Nephron (organoid): ENCODE measurements at regions not wholly inside any gene's neighbourhood (a gene's known extent, or its start where the extent isn't known, plus 50 kb on each side); places are given as distances from the start of the nearest gene placed in this dataset.

Source experiments
- H3K27ac Mint-ChIP-seq, 3 experiments: 2 replicates each; pipeline ENCODE4 v1.8.0; 2020; ENCODE audit warnings: mixed read lengths in 3 of 3, mild to moderate bottlenecking in 2 of 3, moderate library complexity in 1 of 3
- H3K27me3 Mint-ChIP-seq: 2 replicates; pipeline ENCODE4 v1.8.0; 2021; ENCODE audit warnings: low read depth, mild to moderate bottlenecking, moderate library complexity, mixed read lengths
- H3K36me3 Mint-ChIP-seq: 2 replicates; pipeline ENCODE4 v1.8.0; 2020; ENCODE audit warnings: low read depth, mixed read lengths
- H3K4me1 Mint-ChIP-seq: 2 replicates; pipeline ENCODE4 v1.8.0; 2020; ENCODE audit warnings: mixed read lengths
- H3K4me3 Mint-ChIP-seq, 3 experiments: 2 replicates each; pipeline ENCODE4 v1.8.0; 2020; ENCODE audit warnings: mild to moderate bottlenecking in 3 of 3, mixed read lengths in 3 of 3, moderate library complexity in 2 of 3
- H3K9me3 Mint-ChIP-seq: 2 replicates; pipeline ENCODE4 v1.8.0; 2020; ENCODE audit warnings: mixed read lengths
- CTCF ChIP-seq, 3 experiments: fragments of 200-600 bp; sonication (generic); IDR thresholded peaks; one replicate each; pipeline ENCODE4 v1.5.0; 2021; ENCODE audit warnings: antibody characterized with exemption in 3 of 3; ENCODE audit not compliant: unreplicated experiment in 3 of 3

GRCh38 chr10:35813219-35813618 lies 171.1 kb upstream of the FZD8 start:
- Mint-ChIP-seq H3K27me3 (peaks cover 9% of the 10 kb centered on the region), H3K4me1 (no peaks in the 10 kb centered on the region), H3K9me3 (no peaks in the 10 kb centered on the region), H3K36me3 (no peaks in the 10 kb centered on the region), H3K4me3 (no peak overlapping the region), H3K27ac (no peak overlapping the region)
- TF ChIP-seq CTCF (IDR thresholded peaks at IDR 0.05; ENCODE audit: unreplicated experiment in 3 of 3): no peak

- TF ChIP-seq CTCF (IDR thresholded peaks at IDR 0.05; ENCODE audit: unreplicated experiment in 3 of 3): no peak
Observed at GRCh38 chr10:35808344-35808743, 166.2 kb upstream of the FZD8 start.

GRCh38 chr10:35803046-35803445 lies 160.9 kb upstream of the FZD8 start:
- Mint-ChIP-seq H3K27ac (no peak overlapping the region), H3K36me3 (no peaks in the 10 kb centered on the region), H3K4me1 (no peaks in the 10 kb centered on the region), H3K9me3 (peaks cover 10% of the 10 kb centered on the region), H3K27me3 (no peaks in the 10 kb centered on the region), H3K4me3 (no peak overlapping the region)
- no peak for TF ChIP-seq CTCF (IDR thresholded peaks at IDR 0.05; ENCODE audit: unreplicated experiment in 3 of 3)

More at GRCh38 chr10:35808344-35808743, 166.2 kb upstream of the FZD8 start:
- no peak overlapping the region for H3K4me3 Mint-ChIP-seq
- H3K27me3 Mint-ChIP-seq: peaks cover 9% of the 10 kb centered on the region
- H3K9me3 Mint-ChIP-seq: no peaks in the 10 kb centered on the region
- no peak overlapping the region for H3K27ac Mint-ChIP-seq
- no peaks in the 10 kb centered on the region for H3K4me1 Mint-ChIP-seq
- no peaks in the 10 kb centered on the region for H3K36me3 Mint-ChIP-seq

GRCh38 chr10:35797187-35797586 lies 155.1 kb upstream of the FZD8 start:
- Mint-ChIP-seq H3K27ac (no peak overlapping the region), H3K4me3 (no peak overlapping the region), H3K4me1 (no peaks in the 10 kb centered on the region), H3K9me3 (peaks cover 2% of the 10 kb centered on the region), H3K27me3 (peaks cover 4% of the 10 kb centered on the region), H3K36me3 (no peaks in the 10 kb centered on the region)
- no peak for TF ChIP-seq CTCF (IDR thresholded peaks at IDR 0.05; ENCODE audit: unreplicated experiment in 3 of 3)

- Mint-ChIP-seq H3K27me3 (peaks cover 12% of the 10 kb centered on the region), H3K4me1 (no peaks in the 10 kb centered on the region), H3K4me3 (no peak overlapping the region), H3K36me3 (no peaks in the 10 kb centered on the region), H3K9me3 (no peaks in the 10 kb centered on the region), H3K27ac (no peak overlapping the region)
- no peak for TF ChIP-seq CTCF (IDR thresholded peaks at IDR 0.05; ENCODE audit: unreplicated experiment in 3 of 3)
Observed at GRCh38 chr10:35795131-35795824, 153.2 kb upstream of the FZD8 start.

GRCh38 chr10:35794703-35795102 lies 152.6 kb upstream of the FZD8 start:
- H3K36me3 Mint-ChIP-seq: no peaks in the 10 kb centered on the region
- no peaks in the 10 kb centered on the region for H3K4me1 Mint-ChIP-seq
- H3K27me3 Mint-ChIP-seq: peaks cover 12% of the 10 kb centered on the region
- no peak for TF ChIP-seq CTCF (IDR thresholded peaks at IDR 0.05; ENCODE audit: unreplicated experiment in 3 of 3)
- H3K4me3 Mint-ChIP-seq: no peak overlapping the region
- H3K27ac Mint-ChIP-seq: no peak overlapping the region
- peaks cover 2% of the 10 kb centered on the region for H3K9me3 Mint-ChIP-seq
